RPMI7951 (cell line): ENCODE measurements at regions not wholly inside any gene's neighbourhood (a gene's known extent, or its start where the extent isn't known, plus 50 kb on each side); places are given as distances from the start of the nearest gene placed in this dataset.

Experiments
- DNase-seq: peaks from one replicate; pipeline ENCODE4 v3.0.0-alpha.2; 2012; ENCODE audit warnings: low read depth

GRCh38 chr2:11922294-11922693 lies 175.9 kb downstream of the LPIN1 start:
- DNase-seq, result no peak

GRCh38 chr2:11923935-11924334 lies 177.5 kb downstream of the LPIN1 start:
- no peak for DNase-seq

GRCh38 chr2:11925295-11926066 lies 179.0 kb downstream of the LPIN1 start:
- DNase-seq, result no peak

DNA sequence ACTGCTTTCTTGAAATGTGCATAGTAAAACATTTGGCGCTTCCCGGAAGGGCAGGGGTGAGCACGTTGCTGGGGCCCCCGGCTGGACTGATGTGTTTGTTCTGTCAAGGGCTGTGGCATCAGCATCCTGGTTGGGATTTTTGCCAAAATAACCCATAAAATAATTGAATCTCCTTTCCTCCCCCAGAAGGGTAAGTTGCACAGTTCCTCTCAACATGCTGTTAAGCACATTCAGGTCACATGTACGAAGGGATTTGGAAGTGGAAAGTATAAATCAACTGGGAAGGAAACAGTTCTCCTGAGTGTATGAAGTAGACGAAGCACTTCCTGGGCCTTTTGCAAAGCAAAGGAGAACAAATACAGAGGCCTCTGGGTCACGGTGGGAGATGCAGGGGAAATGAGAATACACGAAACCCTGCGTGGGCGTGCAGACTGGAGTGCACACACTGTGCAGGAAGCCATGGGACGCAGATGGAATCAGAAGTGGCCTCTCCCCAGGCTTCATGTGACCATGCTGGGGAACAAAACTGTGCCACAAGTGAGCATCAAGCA lies 183.9 kb downstream of the LPIN1 start:
- DNase-seq, result peak; percentile 25

- DNase-seq, result no peak
Observed at GRCh38 chr2:11932048-11932512, 185.6 kb downstream of the LPIN1 start.

GRCh38 chr2:11932962-11933361 lies 186.5 kb downstream of the LPIN1 start:
- DNase-seq, result no peak

DNA sequence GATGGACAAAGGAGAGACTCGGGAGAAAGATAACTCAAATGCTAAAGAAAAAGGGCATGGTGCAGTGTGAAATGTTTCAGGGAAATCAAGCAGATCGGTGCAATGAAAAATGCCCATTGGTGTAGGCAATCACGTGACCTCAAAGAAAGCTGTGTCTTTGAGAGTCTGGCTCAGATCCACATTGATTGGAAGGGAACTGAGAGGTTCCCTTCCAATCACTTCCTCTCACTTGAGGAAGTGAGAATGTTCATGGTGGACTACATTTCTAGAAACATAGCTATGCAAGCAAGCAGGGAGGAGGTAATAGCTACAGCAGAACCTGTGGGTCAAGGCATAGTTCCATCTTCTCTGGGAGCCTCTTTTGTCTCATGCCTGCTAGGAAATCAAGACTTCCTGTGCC lies 187.4 kb downstream of the LPIN1 start:
- no peak for DNase-seq

- no peak for DNase-seq
Observed at GRCh38 chr2:11936761-11937160, 190.3 kb downstream of the LPIN1 start.

DNA sequence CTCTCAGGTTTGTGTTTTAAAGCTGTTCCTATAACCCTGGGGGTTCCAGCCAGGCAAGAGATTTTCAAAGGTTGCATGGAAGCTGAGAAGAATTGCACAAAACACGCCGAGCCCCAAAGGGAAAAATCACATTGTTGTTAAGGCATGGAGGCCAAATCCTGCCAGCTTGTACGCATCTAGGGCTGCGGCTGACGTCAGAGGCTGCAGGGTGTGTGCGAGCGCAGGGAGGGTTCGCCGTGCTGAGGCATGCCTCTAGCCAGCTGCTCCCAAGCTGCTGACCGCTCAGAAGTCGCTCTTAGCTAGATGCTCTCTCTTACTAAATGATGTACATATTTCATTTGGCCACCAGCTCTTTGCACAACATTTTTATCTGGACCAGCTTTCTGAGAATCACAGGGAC lies 191.8 kb downstream of the LPIN1 start:
- DNase-seq, result no peak

GRCh38 chr2:11939523-11939922 lies 193.1 kb downstream of the LPIN1 start:
- DNase-seq, result no peak

GRCh38 chr2:11940121-11940743 lies 193.8 kb downstream of the LPIN1 start:
- DNase-seq, result no peak

- no peak for DNase-seq
Observed at GRCh38 chr2:11940799-11941198, 194.4 kb downstream of the LPIN1 start.

DNA sequence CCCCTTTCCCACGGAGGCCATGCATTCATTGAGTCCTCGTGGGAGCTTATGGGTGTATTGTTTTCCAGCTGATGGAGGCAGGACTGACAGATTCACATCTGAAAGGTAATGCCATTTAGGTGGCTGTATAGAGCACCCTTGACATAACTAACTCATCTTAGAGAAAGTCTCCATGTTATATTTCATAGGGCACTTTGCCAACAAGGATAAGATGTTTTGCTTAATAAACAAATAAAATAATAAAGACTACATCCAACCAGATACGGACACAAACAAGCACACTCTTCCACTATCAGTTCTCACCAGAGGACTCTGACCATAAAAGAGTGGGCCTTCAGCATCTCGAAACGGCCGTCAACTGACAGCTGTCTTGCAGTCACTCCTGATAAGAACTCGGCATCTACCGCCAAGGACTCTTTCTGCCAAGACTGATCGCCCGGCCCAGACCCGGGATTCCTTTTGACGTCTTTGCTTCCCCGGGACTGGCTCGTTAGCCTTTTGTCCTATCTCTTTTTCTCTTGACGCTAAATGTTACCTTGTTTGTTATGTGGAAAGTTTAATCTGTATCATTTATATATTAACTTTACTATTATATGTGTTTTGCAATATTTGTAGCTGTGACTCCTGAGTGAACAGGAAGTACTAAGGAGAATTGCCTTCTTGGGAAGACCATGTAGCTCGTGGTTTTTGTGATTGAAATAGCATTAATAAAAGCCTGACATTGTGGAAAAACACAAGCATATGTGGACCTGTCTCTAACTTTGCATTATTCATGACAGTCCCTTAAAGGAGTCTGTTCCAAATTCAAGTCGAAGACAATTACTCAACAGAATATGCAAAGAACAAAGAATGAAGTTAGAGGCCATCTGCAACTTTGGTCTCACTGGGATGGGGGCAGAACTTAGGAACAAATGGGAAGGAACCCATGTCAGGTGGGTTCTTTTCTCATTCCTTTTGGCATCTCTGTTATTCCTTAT lies 195.1 kb downstream of the LPIN1 start:
- DNase-seq, result no peak

DNA sequence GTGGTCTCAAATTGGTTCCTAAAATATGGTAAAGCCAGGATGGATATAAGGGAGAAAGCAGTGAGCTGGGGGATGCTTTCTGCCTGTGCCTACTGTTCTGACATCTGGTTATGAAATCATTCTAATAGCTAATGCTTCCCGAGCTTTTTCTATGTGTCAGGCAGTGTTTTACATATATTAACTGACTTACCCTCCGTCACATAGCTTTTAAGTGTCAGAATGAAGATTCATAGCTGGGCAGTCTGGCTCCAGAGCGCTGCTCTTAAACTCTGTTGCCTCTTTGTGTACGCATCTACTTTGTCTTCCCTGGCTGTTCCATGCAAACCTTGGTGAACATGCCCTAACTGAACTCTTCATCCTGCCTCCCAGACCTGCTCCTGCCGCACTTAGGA lies 195.7 kb downstream of the LPIN1 start:
- DNase-seq, result no peak

DNA sequence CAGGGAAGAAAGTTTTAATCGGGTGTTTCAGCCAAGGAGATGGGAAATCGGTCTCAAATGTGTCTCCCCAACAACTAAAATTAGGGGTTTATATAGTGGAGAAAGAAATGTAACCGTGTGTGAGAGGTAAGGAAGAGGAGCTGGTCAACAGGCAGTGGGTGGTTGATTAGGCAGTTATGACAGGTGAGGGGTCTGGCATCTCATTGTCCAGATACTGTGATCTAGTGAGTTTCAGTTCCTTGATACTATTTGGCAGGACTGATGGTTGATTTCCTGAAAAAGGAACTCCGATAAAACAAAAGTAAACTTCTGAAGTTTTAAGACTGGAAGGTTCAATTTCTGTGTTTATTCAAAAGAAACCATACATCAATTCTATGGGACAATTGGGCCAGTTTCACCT lies 197.9 kb downstream of the LPIN1 start:
- DNase-seq, result no peak

GRCh38 chr2:11945139-11946126 lies 199.0 kb downstream of the LPIN1 start:
- DNase-seq, result peak; percentile 47

DNA sequence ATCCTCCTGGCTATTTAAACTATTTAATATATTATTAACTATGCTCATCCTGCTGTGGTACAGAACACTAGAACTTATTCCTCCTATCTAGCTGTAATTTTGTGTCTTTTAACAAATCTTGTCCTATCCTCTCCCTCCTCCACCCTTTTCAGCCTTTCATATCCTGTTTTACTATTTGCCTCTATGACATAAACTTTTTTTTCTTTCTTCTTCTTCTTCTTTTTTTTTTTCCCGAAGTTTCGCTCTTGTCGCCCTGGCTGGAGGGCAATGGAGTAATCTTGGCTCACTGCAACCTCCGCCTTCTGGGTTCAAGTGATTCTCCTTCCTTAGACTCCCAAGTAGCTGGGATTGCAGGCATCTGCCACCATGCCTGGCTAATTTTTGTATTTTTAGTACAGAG lies 201.5 kb downstream of the LPIN1 start:
- DNase-seq, result no peak

GRCh38 chr2:11949732-11950523 lies 203.5 kb downstream of the LPIN1 start:
- DNase-seq, result peak; percentile 34

DNA sequence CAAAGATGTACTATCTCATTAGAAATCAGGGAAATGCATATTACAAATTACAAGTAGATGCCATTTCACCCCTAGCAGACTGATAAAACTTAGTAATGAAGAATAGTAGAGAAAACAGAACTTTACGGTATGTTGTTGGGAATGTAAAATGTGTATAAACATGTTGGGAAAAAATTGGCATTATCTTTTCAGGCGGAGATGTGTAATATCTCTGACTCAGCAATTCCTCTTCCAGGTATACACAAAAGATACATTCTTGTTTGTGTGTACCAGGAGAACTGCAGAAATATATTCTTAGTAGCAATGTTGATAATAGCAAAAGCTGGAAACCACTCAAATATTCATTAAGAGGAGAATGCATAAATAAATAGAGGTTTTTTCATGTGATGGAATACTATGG lies 204.5 kb downstream of the LPIN1 start:
- no peak for DNase-seq

- peak; percentile 31 for DNase-seq
Observed at GRCh38 chr2:11951492-11951891, 205.1 kb downstream of the LPIN1 start.
